Liver (tissue), 3 donors: ENCODE measurements at regions not wholly inside any gene's neighbourhood (a gene's known extent, or its start where the extent isn't known, plus 50 kb on each side); places are given as distances from the start of the nearest gene placed in this dataset.

Source experiments
- CTCF ChIP-seq: fragments of 150-350 bp; IDR thresholded peaks from 2 replicates; pipeline ENCODE4 v1.5.1; 2017; ENCODE audit warnings: improper control_type of control experiment, low read depth, low read length; ENCODE audit not compliant: missing input control
- EGR1 ChIP-seq, 2 donors: IDR thresholded peaks; 2 replicates each; pipeline ENCODE4 v1.6.1; 2016 to 2018; ENCODE audit warnings: antibody characterized with exemption in 2 of 2, low read depth in 2 of 2
- MAX ChIP-seq: IDR thresholded peaks from 2 replicates; pipeline ENCODE4 v1.6.1; 2016; ENCODE audit warnings: antibody characterized with exemption
- RAD21 ChIP-seq, 2 donors: IDR thresholded peaks; 2 replicates each; pipeline ENCODE4 v1.6.1; 2016; ENCODE audit warnings: antibody characterized with exemption in 2 of 2, mild to moderate bottlenecking in 2 of 2
- SP1 ChIP-seq: IDR thresholded peaks from 2 replicates; pipeline ENCODE4 v1.6.1; 2018; ENCODE audit warnings: antibody characterized with exemption, mild to moderate bottlenecking
- TF ChIP-seq, protein P1 (sequence below): IDR thresholded peaks from 2 replicates; pipeline ENCODE4 v1.6.1; 2016; ENCODE audit warnings: antibody characterized with exemption
- donor health status: healthy.
- donor health status: healthy.

GRCh38 chr2:108074150-108074549 lies 87.8 kb downstream of the SLC5A7 start:
- TF ChIP-seq CTCF, result no peak
- TF ChIP-seq SP1, result no peak
- no peak for TF ChIP-seq RAD21 (IDR thresholded peaks at IDR 0.05)
- TF ChIP-seq MAX, result no peak
- TF ChIP-seq EGR1 (IDR thresholded peaks at IDR 0.05; ENCODE audit: low read depth in 2 of 2), result no peak
- TF ChIP-seq, protein P1, sequence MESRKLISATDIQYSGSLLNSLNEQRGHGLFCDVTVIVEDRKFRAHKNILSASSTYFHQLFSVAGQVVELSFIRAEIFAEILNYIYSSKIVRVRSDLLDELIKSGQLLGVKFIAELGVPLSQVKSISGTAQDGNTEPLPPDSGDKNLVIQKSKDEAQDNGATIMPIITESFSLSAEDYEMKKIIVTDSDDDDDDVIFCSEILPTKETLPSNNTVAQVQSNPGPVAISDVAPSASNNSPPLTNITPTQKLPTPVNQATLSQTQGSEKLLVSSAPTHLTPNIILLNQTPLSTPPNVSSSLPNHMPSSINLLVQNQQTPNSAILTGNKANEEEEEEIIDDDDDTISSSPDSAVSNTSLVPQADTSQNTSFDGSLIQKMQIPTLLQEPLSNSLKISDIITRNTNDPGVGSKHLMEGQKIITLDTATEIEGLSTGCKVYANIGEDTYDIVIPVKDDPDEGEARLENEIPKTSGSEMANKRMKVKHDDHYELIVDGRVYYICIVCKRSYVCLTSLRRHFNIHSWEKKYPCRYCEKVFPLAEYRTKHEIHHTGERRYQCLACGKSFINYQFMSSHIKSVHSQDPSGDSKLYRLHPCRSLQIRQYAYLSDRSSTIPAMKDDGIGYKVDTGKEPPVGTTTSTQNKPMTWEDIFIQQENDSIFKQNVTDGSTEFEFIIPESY, result no peak
